ENCODE measurements at regions not wholly inside any gene's neighbourhood (a gene's known extent, or its start where the extent isn't known, plus 50 kb on each side); places are given as distances from the start of the nearest gene placed in this dataset.

- no peak for TF ChIP-seq CTCF (IDR thresholded peaks at IDR 0.05)
- TF ChIP-seq POLR2A (IDR thresholded peaks at IDR 0.05) = no peak
- TF ChIP-seq POLR2AphosphoS5 (IDR thresholded peaks at IDR 0.05) = no peak
- TF ChIP-seq EP300 (IDR thresholded peaks at IDR 0.05; ENCODE audit: low read depth) = no peak
These were observed 1113.7 kb downstream of the CDH11 start for GRCh38 chr16:64008131-64008530.

Measured in transverse colon (tissue), 4 donors.